Suprapubic skin (tissue), 4 donors: ENCODE measurements at regions not wholly inside any gene's neighbourhood (a gene's known extent, or its start where the extent isn't known, plus 50 kb on each side); places are given as distances from the start of the nearest gene placed in this dataset.

Source experiments
- DNase-seq, 2 donors: peaks; one replicate each; pipeline ENCODE4 v3.0.0-alpha.2; 2019; ENCODE audit warnings: low spot score in 2 of 2
- H3K27ac ChIP-seq: fragments of 200-600 bp; sonication (generic); one replicate; pipeline ENCODE4 v1.5.1; 2019
- H3K27me3 ChIP-seq: fragments of 200-600 bp; sonication (generic); one replicate; pipeline ENCODE4 v1.5.1; 2019
- H3K36me3 ChIP-seq: fragments of 200-600 bp; sonication (generic); one replicate; pipeline ENCODE4 v1.5.1; 2019
- H3K4me1 ChIP-seq: fragments of 200-600 bp; sonication (generic); one replicate; pipeline ENCODE4 v1.5.1; 2019
- H3K4me3 ChIP-seq: fragments of 200-600 bp; sonication (generic); one replicate; pipeline ENCODE4 v1.5.1; 2019; ENCODE audit warnings: mild to moderate bottlenecking
- H3K9me3 ChIP-seq: fragments of 200-600 bp; sonication (generic); one replicate; pipeline ENCODE4 v1.5.1; 2019
- EP300 ChIP-seq: sonication (generic); formaldehyde crosslinking; IDR thresholded peaks from one replicate; pipeline ENCODE4 v1.6.1; 2017; ENCODE audit warnings: antibody characterized with exemption
- POLR2A ChIP-seq, 2 donors: fragments of 450-650 bp; IDR thresholded peaks; one replicate each; pipeline ENCODE4 v1.6.1; 2017; ENCODE audit warnings: antibody characterized with exemption in 2 of 2, mild to moderate bottlenecking in 2 of 2, moderate library complexity in 2 of 2
- POLR2AphosphoS5 ChIP-seq, 3 donors: sonication (generic); formaldehyde crosslinking; IDR thresholded peaks; one replicate each; pipeline ENCODE4 v1.6.1; 2017; ENCODE audit warnings: antibody characterized with exemption in 3 of 3
- WGBS: methylation state at CpG from one replicate; pipeline ENCODE4 v1.1.5; 2018; 5-methylcytosine and 5-hydroxymethylcytosine counted together
- TF ChIP-seq, protein P1 (sequence below), 2 donors: fragments of 200-600 bp in 1 of 2; fragments of 450-650 bp in 1 of 2; sonication (generic) in 1 of 2; IDR thresholded peaks; one replicate each; pipeline ENCODE4 v1.5.1; 2016 to 2019; ENCODE audit warnings: antibody characterized with exemption in 2 of 2, mild to moderate bottlenecking in 1 of 2, moderate library complexity in 1 of 2

GRCh38 chr10:107706096-107706725, 541.7 kb upstream of the SORCS1 start:
- H3K4me3 ChIP-seq: no peak overlapping the region
- H3K36me3 ChIP-seq: no peaks in the 10 kb centered on the region
- WGBS: 97% methylated on average over 1 of the region's 1 CpG
- H3K9me3 ChIP-seq: no peaks in the 10 kb centered on the region
- no peak overlapping the region for H3K27ac ChIP-seq
- H3K27me3 ChIP-seq: no peaks in the 10 kb centered on the region
- DNase-seq: no peak
- H3K4me1 ChIP-seq: no peaks in the 10 kb centered on the region
- TF ChIP-seq POLR2A (IDR thresholded peaks at IDR 0.05) (no peak), EP300 (no peak), POLR2AphosphoS5 (IDR thresholded peaks at IDR 0.05) (no peak)
- TF ChIP-seq, protein P1, sequence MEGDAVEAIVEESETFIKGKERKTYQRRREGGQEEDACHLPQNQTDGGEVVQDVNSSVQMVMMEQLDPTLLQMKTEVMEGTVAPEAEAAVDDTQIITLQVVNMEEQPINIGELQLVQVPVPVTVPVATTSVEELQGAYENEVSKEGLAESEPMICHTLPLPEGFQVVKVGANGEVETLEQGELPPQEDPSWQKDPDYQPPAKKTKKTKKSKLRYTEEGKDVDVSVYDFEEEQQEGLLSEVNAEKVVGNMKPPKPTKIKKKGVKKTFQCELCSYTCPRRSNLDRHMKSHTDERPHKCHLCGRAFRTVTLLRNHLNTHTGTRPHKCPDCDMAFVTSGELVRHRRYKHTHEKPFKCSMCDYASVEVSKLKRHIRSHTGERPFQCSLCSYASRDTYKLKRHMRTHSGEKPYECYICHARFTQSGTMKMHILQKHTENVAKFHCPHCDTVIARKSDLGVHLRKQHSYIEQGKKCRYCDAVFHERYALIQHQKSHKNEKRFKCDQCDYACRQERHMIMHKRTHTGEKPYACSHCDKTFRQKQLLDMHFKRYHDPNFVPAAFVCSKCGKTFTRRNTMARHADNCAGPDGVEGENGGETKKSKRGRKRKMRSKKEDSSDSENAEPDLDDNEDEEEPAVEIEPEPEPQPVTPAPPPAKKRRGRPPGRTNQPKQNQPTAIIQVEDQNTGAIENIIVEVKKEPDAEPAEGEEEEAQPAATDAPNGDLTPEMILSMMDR (IDR thresholded peaks at IDR 0.05): no peak

GRCh38 chr10:107701943-107702342, 537.4 kb upstream of the SORCS1 start:
- no peaks in the 10 kb centered on the region for H3K27me3 ChIP-seq
- no peaks in the 10 kb centered on the region for H3K4me1 ChIP-seq
- TF ChIP-seq EP300 (no peak), POLR2A (IDR thresholded peaks at IDR 0.05) (no peak), POLR2AphosphoS5 (IDR thresholded peaks at IDR 0.05) (no peak)
- TF ChIP-seq, protein P1 (IDR thresholded peaks at IDR 0.05): no peak
- no peak for DNase-seq
- H3K9me3 ChIP-seq: no peaks in the 10 kb centered on the region
- H3K4me3 ChIP-seq: no peak overlapping the region
- no peak overlapping the region for H3K27ac ChIP-seq
- no peaks in the 10 kb centered on the region for H3K36me3 ChIP-seq

DNA sequence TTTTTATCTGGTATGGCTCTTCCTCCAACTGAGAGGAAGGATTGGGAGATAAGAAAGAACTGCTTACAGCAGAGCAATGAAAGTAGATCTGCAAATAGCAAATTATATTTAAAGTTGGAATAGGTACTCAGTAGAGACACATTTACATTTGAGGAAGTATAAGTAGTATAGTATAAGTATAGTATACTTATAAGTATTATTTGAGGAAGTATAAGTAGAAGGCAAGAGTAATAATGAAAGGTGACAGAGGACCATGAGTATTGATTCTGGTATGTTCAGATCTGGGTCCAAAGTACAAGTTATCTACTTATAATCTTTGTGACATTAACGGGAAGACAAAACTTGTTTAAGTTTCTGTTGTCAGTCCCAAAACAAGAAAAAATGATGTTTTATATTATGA, 527.6 kb upstream of the SORCS1 start:
- Histone ChIP-seq H3K36me3 (no peaks in the 10 kb centered on the region), H3K4me1 (no peaks in the 10 kb centered on the region), H3K27ac (no peak overlapping the region), H3K4me3 (no peak overlapping the region), H3K9me3 (no peaks in the 10 kb centered on the region), H3K27me3 (no peaks in the 10 kb centered on the region)
- no peak for TF ChIP-seq POLR2A (IDR thresholded peaks at IDR 0.05)
- no peak for TF ChIP-seq EP300
- no peak for TF ChIP-seq POLR2AphosphoS5 (IDR thresholded peaks at IDR 0.05)
- DNase-seq: no peak
- WGBS: 83% methylated on average over 1 of the region's 1 CpG

DNA sequence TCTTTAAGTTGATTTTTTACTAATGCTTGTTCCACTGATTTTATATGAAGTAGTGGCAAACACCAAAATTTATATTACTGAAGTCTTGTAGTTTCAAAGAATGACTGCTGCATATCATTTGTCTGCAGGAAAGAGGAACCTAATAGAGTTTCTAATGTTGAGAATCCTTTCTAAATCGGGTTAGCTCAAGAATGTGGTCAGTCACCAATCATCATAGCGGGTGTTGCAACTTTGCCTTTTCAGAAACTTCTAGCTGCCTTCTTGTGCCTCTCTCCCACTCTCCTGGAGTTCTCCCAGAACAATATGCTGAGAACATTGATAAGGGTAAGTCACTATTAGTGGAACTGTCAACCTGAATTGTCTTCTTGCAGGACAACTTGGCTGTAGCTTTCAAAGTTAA, 524.8 kb upstream of the SORCS1 start:
- no peaks in the 10 kb centered on the region for H3K4me1 ChIP-seq
- DNase-seq: no peak
- no peak overlapping the region for H3K4me3 ChIP-seq
- H3K27ac ChIP-seq: no peak overlapping the region
- H3K36me3 ChIP-seq: no peaks in the 10 kb centered on the region
- H3K27me3 ChIP-seq: no peaks in the 10 kb centered on the region
- H3K9me3 ChIP-seq: no peaks in the 10 kb centered on the region
- WGBS: 64% methylated on average over 2 of the region's 2 CpGs
- TF ChIP-seq POLR2A (IDR thresholded peaks at IDR 0.05) (no peak), EP300 (no peak), POLR2AphosphoS5 (IDR thresholded peaks at IDR 0.05) (no peak)
- TF ChIP-seq, protein P1 (IDR thresholded peaks at IDR 0.05): no peak

DNA sequence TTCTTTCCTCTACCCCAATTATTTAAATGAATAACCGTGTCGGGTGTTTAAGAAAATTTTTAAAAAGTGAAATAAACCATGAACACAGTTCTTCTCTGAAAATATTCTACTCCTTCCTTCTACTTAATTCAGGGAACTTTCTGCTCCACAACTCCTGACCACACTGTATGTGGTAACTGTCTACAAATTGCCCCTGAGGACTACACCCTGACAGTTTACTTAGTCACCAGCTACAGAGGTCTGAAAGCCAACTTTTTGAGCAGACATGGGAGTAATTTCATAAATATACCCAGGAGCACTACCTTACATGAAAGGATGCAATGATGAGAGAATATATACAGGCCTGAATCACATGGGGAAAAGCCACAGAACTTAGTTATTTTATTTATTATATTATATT, 523.2 kb upstream of the SORCS1 start:
- WGBS: 88% methylated on average over 2 of the region's 2 CpGs
- no peak for DNase-seq
- TF ChIP-seq EP300 (no peak), POLR2A (IDR thresholded peaks at IDR 0.05) (no peak), POLR2AphosphoS5 (IDR thresholded peaks at IDR 0.05) (no peak)
- TF ChIP-seq, protein P1 (IDR thresholded peaks at IDR 0.05): no peak

DNA sequence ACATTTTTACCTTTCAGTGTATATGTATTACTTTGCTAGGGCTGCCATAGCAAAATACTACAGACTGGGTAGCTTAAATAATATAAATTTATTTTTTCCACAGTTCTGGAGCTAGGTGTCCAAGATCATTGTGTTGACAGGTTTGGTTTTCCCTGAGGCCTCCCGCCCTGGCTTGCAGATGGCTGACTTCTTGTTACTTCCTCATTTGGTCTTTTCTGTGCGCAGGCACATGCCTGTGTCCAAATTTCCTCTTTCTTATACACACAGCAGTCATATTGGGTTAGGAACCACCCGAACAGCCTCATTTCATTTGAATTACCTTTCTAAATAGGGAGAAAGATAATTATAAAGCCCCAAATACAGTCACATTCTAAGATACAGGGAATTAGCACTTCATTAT, 521.6 kb upstream of the SORCS1 start:
- no peak overlapping the region for H3K4me3 ChIP-seq
- no peak for DNase-seq
- no peaks in the 10 kb centered on the region for H3K27me3 ChIP-seq
- no peaks in the 10 kb centered on the region for H3K9me3 ChIP-seq
- H3K36me3 ChIP-seq: no peaks in the 10 kb centered on the region
- 63% methylated on average over 3 of the region's 3 CpGs for WGBS
- no peak overlapping the region for H3K27ac ChIP-seq
- TF ChIP-seq EP300: no peak
- no peak for TF ChIP-seq POLR2A (IDR thresholded peaks at IDR 0.05)
- TF ChIP-seq POLR2AphosphoS5 (IDR thresholded peaks at IDR 0.05): no peak
- TF ChIP-seq, protein P1 (IDR thresholded peaks at IDR 0.05): no peak
- no peaks in the 10 kb centered on the region for H3K4me1 ChIP-seq

More for the DNA sequence above, 523.2 kb upstream of the SORCS1 start:
- H3K27me3 ChIP-seq: no peaks in the 10 kb centered on the region
- H3K4me1 ChIP-seq: no peaks in the 10 kb centered on the region
- H3K4me3 ChIP-seq: no peak overlapping the region
- no peak overlapping the region for H3K27ac ChIP-seq
- no peaks in the 10 kb centered on the region for H3K36me3 ChIP-seq
- H3K9me3 ChIP-seq: no peaks in the 10 kb centered on the region
